ENCODE measurements at regions not wholly inside any gene's neighbourhood (a gene's known extent, or its start where the extent isn't known, plus 50 kb on each side); places are given as distances from the start of the nearest gene placed in this dataset.

- Histone ChIP-seq H3K36me3 (replicated peaks) (no peaks in the 10 kb centered on the region), H3K4me3 (no peak overlapping the region), H3K9me3 (no peaks in the 10 kb centered on the region), H3K4me1 (no peaks in the 10 kb centered on the region), H3K27me3 (ENCODE audit: low read depth) (no peaks in the 10 kb centered on the region)
- in situ Hi-C loops (cut with MboI; ENCODE audit: low sequenced_read_pairs) = no loop called here
- no peak for DNase-seq (ENCODE audit: low spot score in 2 of 2)
These were observed 139.5 kb downstream of the KIF18A start for GRCh38 chr11:27968461-27968860.

- Histone ChIP-seq H3K27me3 (ENCODE audit: low read depth) (no peaks in the 10 kb centered on the region), H3K9me3 (no peaks in the 10 kb centered on the region), H3K36me3 (replicated peaks) (no peaks in the 10 kb centered on the region), H3K4me1 (no peaks in the 10 kb centered on the region), H3K4me3 (no peak overlapping the region)
- in situ Hi-C loops (cut with MboI; ENCODE audit: low sequenced_read_pairs) = no loop called here
- no peak for DNase-seq (ENCODE audit: low spot score in 2 of 2)
These were observed 142.4 kb downstream of the KIF18A start for GRCh38 chr11:27965559-27965958.

DNA sequence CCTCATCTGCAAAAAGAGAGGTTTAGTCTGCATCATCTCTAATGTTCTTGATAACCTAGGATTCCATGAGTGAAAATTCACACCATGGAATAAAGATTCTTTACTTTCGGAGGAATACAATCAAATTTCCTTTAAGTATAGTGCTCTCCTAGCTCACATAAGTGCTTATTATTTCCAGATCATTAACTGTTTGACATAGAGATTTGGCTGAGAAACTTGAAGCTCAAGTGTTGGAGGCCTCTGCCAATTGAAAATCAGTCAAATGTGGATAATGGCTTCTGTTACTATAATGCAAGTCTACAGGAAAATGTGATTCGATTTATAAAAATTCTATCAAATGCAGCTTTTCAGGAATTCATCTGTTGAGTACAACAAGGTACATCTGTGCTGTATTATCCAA, 144.6 kb downstream of the KIF18A start:
- no peaks in the 10 kb centered on the region for H3K36me3 ChIP-seq (replicated peaks)
- H3K4me1 ChIP-seq = no peaks in the 10 kb centered on the region
- DNase-seq (ENCODE audit: low spot score in 2 of 2) = no peak
- H3K27me3 ChIP-seq (ENCODE audit: low read depth) = no peaks in the 10 kb centered on the region
- no peaks in the 10 kb centered on the region for H3K9me3 ChIP-seq
- in situ Hi-C loops (cut with MboI; ENCODE audit: low sequenced_read_pairs) = no loop called here
- H3K4me3 ChIP-seq = no peak overlapping the region

GRCh38 chr11:27949951-27950738, 157.8 kb downstream of the KIF18A start:
- Histone ChIP-seq H3K4me3 (no peak overlapping the region), H3K27me3 (ENCODE audit: low read depth) (no peaks in the 10 kb centered on the region), H3K36me3 (replicated peaks) (no peaks in the 10 kb centered on the region), H3K4me1 (no peaks in the 10 kb centered on the region), H3K9me3 (no peaks in the 10 kb centered on the region)
- in situ Hi-C loops (cut with MboI; ENCODE audit: low sequenced_read_pairs) = no loop called here
- no peak for DNase-seq (ENCODE audit: low spot score in 2 of 2)

GRCh38 chr11:27945348-27945747, 162.6 kb downstream of the KIF18A start:
- H3K36me3 ChIP-seq (replicated peaks) = no peaks in the 10 kb centered on the region
- H3K4me3 ChIP-seq = no peak overlapping the region
- no peaks in the 10 kb centered on the region for H3K27me3 ChIP-seq (ENCODE audit: low read depth)
- no peak for DNase-seq (ENCODE audit: low spot score in 2 of 2)
- H3K9me3 ChIP-seq = no peaks in the 10 kb centered on the region
- in situ Hi-C loops (cut with MboI; ENCODE audit: low sequenced_read_pairs) = no loop called here
- H3K4me1 ChIP-seq = no peaks in the 10 kb centered on the region

GRCh38 chr11:27938011-27938410, 169.9 kb downstream of the KIF18A start:
- in situ Hi-C loops (cut with MboI; ENCODE audit: low sequenced_read_pairs) = no loop called here
- Histone ChIP-seq H3K27me3 (ENCODE audit: low read depth) (no peaks in the 10 kb centered on the region), H3K4me3 (no peak overlapping the region), H3K36me3 (replicated peaks) (no peaks in the 10 kb centered on the region), H3K4me1 (no peaks in the 10 kb centered on the region), H3K9me3 (no peaks in the 10 kb centered on the region)
- DNase-seq (ENCODE audit: low spot score in 2 of 2) = no peak

DNA sequence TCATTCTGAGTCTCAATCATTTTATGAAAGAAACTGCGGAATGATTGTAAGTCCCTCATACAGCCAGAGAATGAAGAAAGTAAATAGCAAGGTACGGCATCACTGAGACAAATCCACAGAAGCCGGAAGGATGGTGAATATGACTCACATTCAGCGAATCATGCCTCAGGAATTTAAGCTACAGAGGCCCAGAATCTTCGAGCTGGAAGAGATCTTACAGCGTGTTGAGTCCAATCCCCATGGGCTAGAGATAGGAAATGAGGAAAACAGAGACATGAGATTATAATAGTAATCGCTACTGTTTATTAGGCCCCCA, 173.2 kb downstream of the KIF18A start:
- H3K4me1 ChIP-seq = no peaks in the 10 kb centered on the region
- H3K4me3 ChIP-seq = no peak overlapping the region
- H3K9me3 ChIP-seq = no peaks in the 10 kb centered on the region
- H3K36me3 ChIP-seq (replicated peaks) = no peaks in the 10 kb centered on the region
- in situ Hi-C loops (cut with MboI; ENCODE audit: low sequenced_read_pairs) = no loop called here
- DNase-seq (ENCODE audit: low spot score in 2 of 2) = no peak
- no peaks in the 10 kb centered on the region for H3K27me3 ChIP-seq (ENCODE audit: low read depth)

- in situ Hi-C loops (cut with MboI; ENCODE audit: low sequenced_read_pairs) = no loop called here
- DNase-seq (ENCODE audit: low spot score in 2 of 2) = no peak
- H3K27me3 ChIP-seq (ENCODE audit: low read depth) = no peaks in the 10 kb centered on the region
- H3K36me3 ChIP-seq (replicated peaks) = no peaks in the 10 kb centered on the region
- H3K4me3 ChIP-seq = no peak overlapping the region
- no peaks in the 10 kb centered on the region for H3K4me1 ChIP-seq
- no peaks in the 10 kb centered on the region for H3K9me3 ChIP-seq
These were observed 173.7 kb downstream of the KIF18A start for GRCh38 chr11:27933992-27934829.

GRCh38 chr11:27931770-27932169, 176.2 kb downstream of the KIF18A start:
- no peak overlapping the region for H3K4me3 ChIP-seq
- H3K27me3 ChIP-seq (ENCODE audit: low read depth) = no peaks in the 10 kb centered on the region
- no peaks in the 10 kb centered on the region for H3K36me3 ChIP-seq (replicated peaks)
- no peaks in the 10 kb centered on the region for H3K4me1 ChIP-seq
- no peak for DNase-seq (ENCODE audit: low spot score in 2 of 2)
- in situ Hi-C loops (cut with MboI; ENCODE audit: low sequenced_read_pairs) = no loop called here
- no peaks in the 10 kb centered on the region for H3K9me3 ChIP-seq

- no peak overlapping the region for H3K4me3 ChIP-seq
- no peaks in the 10 kb centered on the region for H3K36me3 ChIP-seq (replicated peaks)
- H3K27me3 ChIP-seq (ENCODE audit: low read depth) = no peaks in the 10 kb centered on the region
- no peak for DNase-seq (ENCODE audit: low spot score in 2 of 2)
- H3K9me3 ChIP-seq = no peaks in the 10 kb centered on the region
- in situ Hi-C loops (cut with MboI; ENCODE audit: low sequenced_read_pairs) = no loop called here
- H3K4me1 ChIP-seq = no peaks in the 10 kb centered on the region
These were observed 177.0 kb downstream of the KIF18A start for GRCh38 chr11:27930946-27931345.

DNA sequence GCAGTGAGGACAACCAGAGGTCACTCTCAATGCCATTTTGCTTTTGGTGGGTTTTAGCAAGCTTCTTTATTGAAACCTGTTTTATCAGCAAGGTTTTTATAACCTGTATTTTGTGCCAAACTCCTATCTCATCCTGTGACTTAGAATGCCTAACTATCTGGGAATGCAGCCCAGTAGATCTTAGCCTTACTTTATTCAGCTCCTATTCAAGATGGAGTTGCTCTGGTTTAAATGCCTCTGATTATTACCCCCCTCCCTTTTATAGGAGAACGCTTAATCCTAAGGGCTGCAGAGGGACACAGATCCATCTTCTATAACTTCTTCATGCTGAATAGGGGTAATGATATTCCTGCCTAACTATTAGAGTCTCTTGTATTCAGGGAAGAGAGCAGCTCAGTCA, 179.1 kb downstream of the KIF18A start:
- no peaks in the 10 kb centered on the region for H3K9me3 ChIP-seq

DNA sequence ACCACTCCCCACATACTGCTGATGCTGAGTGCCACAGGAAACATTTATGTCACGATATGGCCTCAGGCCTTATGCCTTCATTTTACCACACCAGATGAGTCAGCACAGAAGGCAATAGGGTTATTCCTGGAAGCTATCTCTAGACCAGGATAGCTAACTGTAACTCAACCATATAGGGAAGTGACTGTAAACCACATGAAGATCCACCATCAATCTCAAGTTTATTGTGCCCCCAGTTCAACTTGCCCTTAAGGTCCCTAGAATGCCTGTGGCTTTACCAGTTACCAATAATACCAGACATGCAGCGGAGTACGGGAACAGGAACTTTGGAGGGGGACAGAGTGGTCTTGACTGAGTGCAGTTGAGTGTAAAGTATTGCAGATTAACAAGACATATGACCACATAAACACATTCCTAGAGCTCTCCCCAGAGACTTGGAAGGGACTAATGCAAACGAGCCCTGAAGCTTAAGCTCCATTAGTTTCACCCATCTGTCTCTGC, 180.9 kb downstream of the KIF18A start:
- no peak overlapping the region for H3K4me3 ChIP-seq
- H3K36me3 ChIP-seq (replicated peaks) = no peaks in the 10 kb centered on the region
- in situ Hi-C loops (cut with MboI; ENCODE audit: low sequenced_read_pairs) = no loop called here
- H3K4me1 ChIP-seq = no peaks in the 10 kb centered on the region
- no peaks in the 10 kb centered on the region for H3K9me3 ChIP-seq
- no peaks in the 10 kb centered on the region for H3K27me3 ChIP-seq (ENCODE audit: low read depth)
- no peak for DNase-seq (ENCODE audit: low spot score in 2 of 2)

More for the DNA sequence above, 179.1 kb downstream of the KIF18A start:
- no peak overlapping the region for H3K4me3 ChIP-seq
- H3K4me1 ChIP-seq = no peaks in the 10 kb centered on the region
- in situ Hi-C loops (cut with MboI; ENCODE audit: low sequenced_read_pairs) = no loop called here
- no peak for DNase-seq (ENCODE audit: low spot score in 2 of 2)
- H3K36me3 ChIP-seq (replicated peaks) = no peaks in the 10 kb centered on the region
- no peaks in the 10 kb centered on the region for H3K27me3 ChIP-seq (ENCODE audit: low read depth)

DNA sequence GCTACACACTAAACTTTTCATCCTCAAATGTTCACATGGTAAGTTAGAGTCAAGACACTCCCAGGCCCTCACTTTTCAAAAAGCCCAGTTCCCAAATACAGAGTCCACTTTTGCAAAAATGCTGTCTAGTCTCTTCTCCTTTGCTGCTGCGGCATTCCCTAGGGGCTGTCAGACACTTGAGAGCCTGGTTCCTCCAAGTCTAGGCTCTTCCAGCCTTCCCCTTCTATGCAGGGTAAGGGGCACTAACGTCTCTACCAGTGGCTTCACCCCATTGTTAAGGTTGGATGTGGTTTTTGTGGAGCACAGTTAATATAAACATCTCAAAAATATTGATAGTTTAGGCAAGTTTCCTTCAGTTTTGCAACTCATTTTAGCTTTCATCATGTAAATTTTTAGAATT, 181.5 kb downstream of the KIF18A start:
- Histone ChIP-seq H3K4me1 (no peaks in the 10 kb centered on the region), H3K36me3 (replicated peaks) (no peaks in the 10 kb centered on the region), H3K9me3 (no peaks in the 10 kb centered on the region), H3K4me3 (no peak overlapping the region), H3K27me3 (ENCODE audit: low read depth) (no peaks in the 10 kb centered on the region)
- in situ Hi-C loops (cut with MboI; ENCODE audit: low sequenced_read_pairs) = no loop called here
- DNase-seq (ENCODE audit: low spot score in 2 of 2) = no peak

DNA sequence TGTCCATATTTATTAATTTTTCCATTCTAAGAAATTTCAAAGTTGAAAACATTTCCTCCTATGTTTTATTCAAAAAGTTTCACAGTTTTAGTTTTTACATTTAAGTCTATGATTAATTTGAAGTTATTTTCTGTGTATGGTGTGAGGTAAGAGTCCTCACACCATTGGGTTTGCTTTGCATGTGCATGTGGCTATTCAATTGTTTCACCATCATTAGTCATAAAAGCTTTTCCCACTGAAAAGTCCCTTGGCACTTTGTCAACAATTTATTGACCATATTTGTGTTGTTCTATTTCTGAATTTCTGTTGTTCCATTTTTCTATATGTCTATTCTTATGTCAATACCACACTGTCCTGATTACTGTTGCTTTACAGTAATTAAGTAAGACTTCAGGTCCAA, 186.5 kb downstream of the KIF18A start:
- Histone ChIP-seq H3K27me3 (ENCODE audit: low read depth) (no peaks in the 10 kb centered on the region), H3K36me3 (replicated peaks) (no peaks in the 10 kb centered on the region), H3K4me1 (no peaks in the 10 kb centered on the region), H3K9me3 (no peaks in the 10 kb centered on the region), H3K4me3 (no peak overlapping the region)
- DNase-seq (ENCODE audit: low spot score in 2 of 2) = no peak
- in situ Hi-C loops (cut with MboI; ENCODE audit: low sequenced_read_pairs) = no loop called here

Data from HAP-1 (cell line).